PC-9 (cell line): ENCODE measurements at regions not wholly inside any gene's neighbourhood (a gene's known extent, or its start where the extent isn't known, plus 50 kb on each side); places are given as distances from the start of the nearest gene placed in this dataset.

Experiments used
- BruUV-seq: library from RNA; stranded (reverse); fragments of 400-500 nt; replicated peaks from 2 replicates; lab custom pipeline; 2021; lab: Mats Ljungman, UMichigan
- CTCF ChIA-PET: fragments of 300-600 bp; sonication (Branson Sonifier 250); formaldehyde crosslinking; loops from one replicate; lab custom pipeline; 2022; ENCODE audit warnings: antibody characterized with exemption; lab: Charles Lee
- POLR2A ChIA-PET: fragments of 300-600 bp; sonication (Branson Sonifier 250); formaldehyde crosslinking; loops from one replicate; lab custom pipeline; 2022; ENCODE audit warnings: antibody characterized with exemption; ENCODE audit not compliant: unreplicated experiment; lab: Charles Lee
- DNase-seq, 2 experiments: peaks; one replicate each; pipeline versions ENCODE4 v3.0.0 to v3.0.0-alpha.2; 2015 to 2022; ENCODE audit warnings: mixed read lengths in 1 of 2
- H2AFZ ChIP-seq: fragments of 200-600 bp; sonication (generic); 2 replicates; pipeline ENCODE4 v1.8.1; 2017; ENCODE audit warnings: antibody characterized with exemption
- H3F3A ChIP-seq: fragments of 200-600 bp; sonication (generic); 2 replicates; pipeline ENCODE4 v1.8.1; 2017; ENCODE audit warnings: antibody characterized with exemption, mild to moderate bottlenecking, low read depth; ENCODE audit not compliant: insufficient read depth
- H3K27ac ChIP-seq: fragments of 200-600 bp; sonication (generic); 2 replicates; pipeline ENCODE4 v1.6.1; 2016; ENCODE audit warnings: mixed run types
- H3K27me3 ChIP-seq: fragments of 200-600 bp; sonication (generic); 2 replicates; pipeline ENCODE4 v1.6.1; 2016; ENCODE audit warnings: low read depth, mixed run types; ENCODE audit not compliant: insufficient read depth
- H3K36me3 ChIP-seq: fragments of 200-600 bp; sonication (generic); 2 replicates; pipeline ENCODE4 v1.6.1; 2016; ENCODE audit warnings: low read depth, mixed run types
- H3K4me1 ChIP-seq: fragments of 200-600 bp; sonication (generic); replicated peaks from 2 replicates; pipeline ENCODE4 v1.6.1; 2016; ENCODE audit warnings: mixed run types; ENCODE audit not compliant: insufficient read depth
- H3K4me2 ChIP-seq: fragments of 200-600 bp; sonication (generic); 2 replicates; pipeline ENCODE4 v1.6.1; 2017; ENCODE audit warnings: mixed run types
- H3K4me3 ChIP-seq: fragments of 200-600 bp; sonication (generic); 2 replicates; pipeline ENCODE4 v1.6.1; 2016; ENCODE audit warnings: mixed run types
- H3K79me2 ChIP-seq: fragments of 200-600 bp; sonication (generic); 2 replicates; pipeline ENCODE4 v1.6.1; 2017; ENCODE audit warnings: low read depth, mixed run types
- H3K9me2 ChIP-seq: fragments of 200-600 bp; sonication (generic); 2 replicates; pipeline ENCODE4 v1.8.1; 2017; ENCODE audit warnings: mild to moderate bottlenecking; ENCODE audit not compliant: insufficient read depth
- H3K9me3 ChIP-seq: fragments of 200-600 bp; sonication (generic); 2 replicates; pipeline ENCODE4 v1.8.1; 2016; ENCODE audit warnings: low read depth; ENCODE audit not compliant: insufficient read depth
- H4K20me1 ChIP-seq: fragments of 200-600 bp; sonication (generic); 2 replicates; pipeline ENCODE4 v1.8.1; 2017; ENCODE audit not compliant: insufficient read depth
- EZH2 ChIP-seq: fragments of 200-600 bp; sonication (generic); IDR thresholded peaks from 2 replicates; pipeline ENCODE4 v1.8.0; 2017; ENCODE audit warnings: antibody characterized with exemption, low read depth
- intact Hi-C: fragments of 100-400 bp; cut with micrococcal nuclease; formaldehyde crosslinking; loops from one replicate; pipeline ENCODE4 v1.10.0; 2022; ENCODE audit not compliant: unreplicated experiment
- TF ChIP-seq, protein P1 (sequence below): fragments of 200-600 bp; sonication (generic); conservative IDR thresholded peaks from 2 replicates; pipeline ENCODE4 v1.6.1; 2017; ENCODE audit warnings: mixed run types, antibody characterized with exemption, mild to moderate bottlenecking, moderate library complexity

GRCh38 chr15:94792196-94792595 lies 560.8 kb downstream of the MCTP2 start:
- Histone ChIP-seq H2AFZ (no peak overlapping the region), H3K4me3 (no peak overlapping the region), H3K27ac (no peak overlapping the region), H3K9me2 (no peaks in the 10 kb centered on the region), H3K79me2 (no peaks in the 10 kb centered on the region), H3F3A (no peaks in the 10 kb centered on the region), H3K4me2 (no peak overlapping the region), H3K27me3 (no peaks in the 10 kb centered on the region), H3K9me3 (no peaks in the 10 kb centered on the region), H3K36me3 (no peaks in the 10 kb centered on the region), H4K20me1 (no peaks in the 10 kb centered on the region), H3K4me1 (no peaks in the 10 kb centered on the region)
- CTCF ChIA-PET, result no interaction called here
- POLR2A ChIA-PET, result no interaction called here
- no TSS peak for BruUV-seq
- DNase-seq, result no peak
- intact Hi-C loops, result no loop called here
- TF ChIP-seq, protein P1, sequence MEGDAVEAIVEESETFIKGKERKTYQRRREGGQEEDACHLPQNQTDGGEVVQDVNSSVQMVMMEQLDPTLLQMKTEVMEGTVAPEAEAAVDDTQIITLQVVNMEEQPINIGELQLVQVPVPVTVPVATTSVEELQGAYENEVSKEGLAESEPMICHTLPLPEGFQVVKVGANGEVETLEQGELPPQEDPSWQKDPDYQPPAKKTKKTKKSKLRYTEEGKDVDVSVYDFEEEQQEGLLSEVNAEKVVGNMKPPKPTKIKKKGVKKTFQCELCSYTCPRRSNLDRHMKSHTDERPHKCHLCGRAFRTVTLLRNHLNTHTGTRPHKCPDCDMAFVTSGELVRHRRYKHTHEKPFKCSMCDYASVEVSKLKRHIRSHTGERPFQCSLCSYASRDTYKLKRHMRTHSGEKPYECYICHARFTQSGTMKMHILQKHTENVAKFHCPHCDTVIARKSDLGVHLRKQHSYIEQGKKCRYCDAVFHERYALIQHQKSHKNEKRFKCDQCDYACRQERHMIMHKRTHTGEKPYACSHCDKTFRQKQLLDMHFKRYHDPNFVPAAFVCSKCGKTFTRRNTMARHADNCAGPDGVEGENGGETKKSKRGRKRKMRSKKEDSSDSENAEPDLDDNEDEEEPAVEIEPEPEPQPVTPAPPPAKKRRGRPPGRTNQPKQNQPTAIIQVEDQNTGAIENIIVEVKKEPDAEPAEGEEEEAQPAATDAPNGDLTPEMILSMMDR, result no peak
- TF ChIP-seq EZH2, result no peak

GRCh38 chr15:94793207-94793606 lies 561.8 kb downstream of the MCTP2 start:
- TF ChIP-seq, protein P1, result no peak
- TF ChIP-seq EZH2, result no peak
- Histone ChIP-seq H3K4me3 (no peak overlapping the region), H3K4me2 (no peak overlapping the region), H4K20me1 (no peaks in the 10 kb centered on the region), H3K79me2 (no peaks in the 10 kb centered on the region), H3F3A (no peaks in the 10 kb centered on the region), H2AFZ (no peak overlapping the region), H3K9me2 (no peaks in the 10 kb centered on the region), H3K27me3 (no peaks in the 10 kb centered on the region), H3K4me1 (no peaks in the 10 kb centered on the region), H3K36me3 (no peaks in the 10 kb centered on the region), H3K9me3 (no peaks in the 10 kb centered on the region), H3K27ac (no peak overlapping the region)
- ChIA-PET CTCF (no interaction called here), POLR2A (no interaction called here)
- DNase-seq, result no peak
- no TSS peak for BruUV-seq
- intact Hi-C loops, result no loop called here

DNA sequence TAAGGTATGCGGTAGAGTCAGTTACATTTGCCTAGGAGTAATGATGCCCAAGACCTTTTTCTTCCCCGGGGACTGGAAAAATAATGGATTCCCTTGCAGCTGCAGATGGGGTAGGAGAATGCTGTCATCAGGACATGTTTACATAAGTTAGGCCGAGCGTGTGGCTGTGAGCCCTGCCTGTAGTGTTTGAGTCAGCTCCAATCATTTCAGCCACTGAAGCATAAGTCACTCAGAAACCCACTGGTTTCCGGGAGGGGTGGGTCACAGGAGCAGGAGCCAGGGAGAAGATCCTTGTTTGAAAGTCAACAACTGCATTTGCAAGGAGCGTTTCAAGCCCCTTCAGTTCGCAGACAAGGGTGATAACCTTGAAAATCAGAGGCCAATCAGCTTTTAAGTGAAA lies 562.3 kb downstream of the MCTP2 start:
- Histone ChIP-seq H3K27ac (no peak overlapping the region), H3K36me3 (no peaks in the 10 kb centered on the region), H3F3A (no peaks in the 10 kb centered on the region), H3K9me3 (no peaks in the 10 kb centered on the region), H3K9me2 (no peaks in the 10 kb centered on the region), H4K20me1 (no peaks in the 10 kb centered on the region), H3K79me2 (no peaks in the 10 kb centered on the region), H3K4me2 (no peak overlapping the region), H3K4me1 (no peaks in the 10 kb centered on the region), H2AFZ (no peak overlapping the region), H3K27me3 (no peaks in the 10 kb centered on the region), H3K4me3 (no peak overlapping the region)
- no peak for DNase-seq
- TF ChIP-seq EZH2, result no peak
- TF ChIP-seq, protein P1, result no peak
- ChIA-PET CTCF (no interaction called here), POLR2A (no interaction called here)
- intact Hi-C loops, result no loop called here
- no TSS peak for BruUV-seq
